Stimulated activated CD4-positive, alpha-beta T cell treated with anti-CD3 and anti-CD28 coated beads, Interleukin-2, amount 100 ng/mL, for 4 hours (primary cell): ENCODE measurements at regions not wholly inside any gene's neighbourhood (a gene's known extent, or its start where the extent isn't known, plus 50 kb on each side); places are given as distances from the start of the nearest gene placed in this dataset.
"Not testable (repeated sequence)": the region's sequence is repeated elsewhere in the genome, so short reads cannot be mapped to it uniquely, and the experiment has no call there.

Source experiments
- DNase-seq: peaks from one replicate; pipeline ENCODE4 v3.0.0-alpha.2; 2020; ENCODE audit warnings: low read depth

- DNase-seq, result no peak
These were observed 878.8 kb upstream of the KLHL1 start for GRCh38 chr13:70987043-70987442.

- no peak for DNase-seq
These were observed 877.1 kb upstream of the KLHL1 start for GRCh38 chr13:70985371-70985770.

GRCh38 chr13:70981219-70981618, 873.0 kb upstream of the KLHL1 start:
- DNase-seq, result not testable (repeated sequence)

GRCh38 chr13:70969321-70969720, 861.1 kb upstream of the KLHL1 start:
- DNase-seq, result no peak

GRCh38 chr13:70967564-70967963, 859.3 kb upstream of the KLHL1 start:
- DNase-seq, result no peak

GRCh38 chr13:70964874-70965273, 856.6 kb upstream of the KLHL1 start:
- DNase-seq, result no peak

GRCh38 chr13:70964124-70964523, 855.9 kb upstream of the KLHL1 start:
- no peak for DNase-seq

- DNase-seq, result no peak
These were observed 852.7 kb upstream of the KLHL1 start for GRCh38 chr13:70960841-70961443.

- DNase-seq, result no peak
These were observed 851.0 kb upstream of the KLHL1 start for GRCh38 chr13:70959035-70959775.

- DNase-seq, result no peak
These were observed 847.6 kb upstream of the KLHL1 start for GRCh38 chr13:70955887-70956286.

GRCh38 chr13:70950664-70951063, 842.4 kb upstream of the KLHL1 start:
- DNase-seq, result no peak

GRCh38 chr13:70945506-70945905, 837.3 kb upstream of the KLHL1 start:
- no peak for DNase-seq

GRCh38 chr13:70941454-70941853, 833.2 kb upstream of the KLHL1 start:
- no peak for DNase-seq

GRCh38 chr13:70938462-70938861, 830.2 kb upstream of the KLHL1 start:
- no peak for DNase-seq

GRCh38 chr13:70932511-70932910, 824.3 kb upstream of the KLHL1 start:
- DNase-seq, result no peak

- no peak for DNase-seq
These were observed 815.9 kb upstream of the KLHL1 start for GRCh38 chr13:70923863-70924752.

GRCh38 chr13:70911286-70911685, 803.0 kb upstream of the KLHL1 start:
- no peak for DNase-seq

GRCh38 chr13:70908795-70909194, 800.5 kb upstream of the KLHL1 start:
- no peak for DNase-seq

GRCh38 chr13:70905035-70905434, 796.8 kb upstream of the KLHL1 start:
- no peak for DNase-seq

GRCh38 chr13:70896136-70896535, 787.9 kb upstream of the KLHL1 start:
- no peak for DNase-seq

GRCh38 chr13:70895599-70895998, 787.3 kb upstream of the KLHL1 start:
- DNase-seq, result no peak

GRCh38 chr13:70894258-70894657, 786.0 kb upstream of the KLHL1 start:
- no peak for DNase-seq

GRCh38 chr13:70893832-70894231, 785.6 kb upstream of the KLHL1 start:
- no peak for DNase-seq
